Osteoblast (primary cell): ENCODE measurements at regions not wholly inside any gene's neighbourhood (a gene's known extent, or its start where the extent isn't known, plus 50 kb on each side); places are given as distances from the start of the nearest gene placed in this dataset.

ENCODE experiments used
- DNase-seq: peaks from one replicate; pipeline ENCODE4 v3.0.0; 2011; ENCODE audit warnings: low spot score, mixed read lengths; ENCODE audit not compliant: insufficient read length; ENCODE audit errors: missing footprints
- H2AFZ ChIP-seq: 2 replicates; pipeline ENCODE4 v1.6.0; 2011; ENCODE audit warnings: mild to moderate bottlenecking, low read length
- H3K27ac ChIP-seq: 2 replicates; pipeline ENCODE4 v1.5.1; 2011; ENCODE audit warnings: mild to moderate bottlenecking, low read depth, low read length, moderate library complexity
- H3K27me3 ChIP-seq: 2 replicates; pipeline ENCODE4 v1.6.0; 2012; ENCODE audit warnings: mild to moderate bottlenecking, control low read depth, inconsistent platforms, low read length, moderate library complexity; ENCODE audit not compliant: insufficient read depth
- H3K36me3 ChIP-seq: 2 replicates; pipeline ENCODE4 v1.5.1; 2011; ENCODE audit warnings: mild to moderate bottlenecking, low read length, control low read depth, moderate library complexity; ENCODE audit not compliant: insufficient read depth
- H3K4me1 ChIP-seq: 2 replicates; pipeline ENCODE4 v1.5.1; 2011; ENCODE audit warnings: mild to moderate bottlenecking, low read length, control low read depth, moderate library complexity; ENCODE audit not compliant: insufficient read depth
- H3K4me2 ChIP-seq: 2 replicates; pipeline ENCODE4 v1.6.0; 2011; ENCODE audit warnings: mild to moderate bottlenecking, low read length; ENCODE audit not compliant: insufficient read depth
- H3K4me3 ChIP-seq: fragments of 200-600 bp; sonication (generic); 3 replicates; pipeline ENCODE4 v1.5.1; 2012; ENCODE audit warnings: mild to moderate bottlenecking, low read length, inconsistent platforms; ENCODE audit not compliant: insufficient read depth
- H3K79me2 ChIP-seq: 2 replicates; pipeline ENCODE4 v1.6.0; 2012; ENCODE audit warnings: mild to moderate bottlenecking, low read length, control low read depth, inconsistent platforms; ENCODE audit not compliant: insufficient read depth
- H3K9me3 ChIP-seq: 2 replicates; pipeline ENCODE4 v1.5.1; 2011; ENCODE audit warnings: low read depth, low read length, control low read depth
- H4K20me1 ChIP-seq: 2 replicates; pipeline ENCODE4 v1.6.0; 2012; ENCODE audit warnings: mild to moderate bottlenecking, low read length, control low read depth; ENCODE audit not compliant: insufficient read depth
- TF ChIP-seq, protein P1 (sequence below): IDR thresholded peaks from 2 replicates; pipeline ENCODE4 v1.5.1; 2011; ENCODE audit warnings: mild to moderate bottlenecking, low read depth, low read length, moderate library complexity; ENCODE audit errors: extremely low read depth

- DNase-seq = no peak
- TF ChIP-seq, protein P1, sequence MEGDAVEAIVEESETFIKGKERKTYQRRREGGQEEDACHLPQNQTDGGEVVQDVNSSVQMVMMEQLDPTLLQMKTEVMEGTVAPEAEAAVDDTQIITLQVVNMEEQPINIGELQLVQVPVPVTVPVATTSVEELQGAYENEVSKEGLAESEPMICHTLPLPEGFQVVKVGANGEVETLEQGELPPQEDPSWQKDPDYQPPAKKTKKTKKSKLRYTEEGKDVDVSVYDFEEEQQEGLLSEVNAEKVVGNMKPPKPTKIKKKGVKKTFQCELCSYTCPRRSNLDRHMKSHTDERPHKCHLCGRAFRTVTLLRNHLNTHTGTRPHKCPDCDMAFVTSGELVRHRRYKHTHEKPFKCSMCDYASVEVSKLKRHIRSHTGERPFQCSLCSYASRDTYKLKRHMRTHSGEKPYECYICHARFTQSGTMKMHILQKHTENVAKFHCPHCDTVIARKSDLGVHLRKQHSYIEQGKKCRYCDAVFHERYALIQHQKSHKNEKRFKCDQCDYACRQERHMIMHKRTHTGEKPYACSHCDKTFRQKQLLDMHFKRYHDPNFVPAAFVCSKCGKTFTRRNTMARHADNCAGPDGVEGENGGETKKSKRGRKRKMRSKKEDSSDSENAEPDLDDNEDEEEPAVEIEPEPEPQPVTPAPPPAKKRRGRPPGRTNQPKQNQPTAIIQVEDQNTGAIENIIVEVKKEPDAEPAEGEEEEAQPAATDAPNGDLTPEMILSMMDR = no peak
Observed at GRCh38 chr12:15038137-15038536, 65.3 kb downstream of the PDE6H start.

GRCh38 chr12:15044471-15044870, 71.6 kb downstream of the PDE6H start:
- H2AFZ ChIP-seq = no peak overlapping the region
- no peaks in the 10 kb centered on the region for H3K4me1 ChIP-seq
- H3K9me3 ChIP-seq = no peaks in the 10 kb centered on the region
- TF ChIP-seq, protein P1 = no peak
- no peaks in the 10 kb centered on the region for H4K20me1 ChIP-seq
- no peaks in the 10 kb centered on the region for H3K27me3 ChIP-seq
- no peak overlapping the region for H3K4me3 ChIP-seq
- H3K79me2 ChIP-seq = no peaks in the 10 kb centered on the region
- H3K4me2 ChIP-seq = no peak overlapping the region
- H3K36me3 ChIP-seq = no peaks in the 10 kb centered on the region
- H3K27ac ChIP-seq = no peak overlapping the region
- peak; percentile 6 for DNase-seq

More at GRCh38 chr12:15038137-15038536, 65.3 kb downstream of the PDE6H start:
- Histone ChIP-seq H3K4me1 (no peaks in the 10 kb centered on the region), H3K4me3 (no peak overlapping the region), H3K27me3 (no peaks in the 10 kb centered on the region), H3K79me2 (no peaks in the 10 kb centered on the region), H3K27ac (no peak overlapping the region), H3K9me3 (no peaks in the 10 kb centered on the region), H2AFZ (no peak overlapping the region), H4K20me1 (no peaks in the 10 kb centered on the region), H3K4me2 (no peak overlapping the region), H3K36me3 (no peaks in the 10 kb centered on the region)

DNA sequence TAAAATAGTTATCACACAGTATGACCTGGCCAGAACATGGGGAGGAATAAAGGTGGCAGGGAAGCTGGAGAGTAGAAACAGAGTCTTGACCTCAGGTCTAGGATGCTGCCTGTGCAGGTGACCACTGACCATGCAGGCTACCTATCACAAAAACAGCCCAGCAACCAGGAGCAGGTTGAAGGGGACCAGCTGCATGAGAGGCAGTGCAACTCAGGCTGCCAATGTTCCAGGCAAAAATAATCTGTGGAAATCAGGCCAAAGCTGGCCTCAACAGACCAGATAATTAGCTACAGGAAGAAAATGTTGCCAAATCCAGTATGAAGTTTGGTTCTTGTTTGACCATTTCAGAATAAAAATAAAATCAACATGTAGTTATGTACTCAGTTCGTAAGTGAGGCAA, 72.6 kb downstream of the PDE6H start:
- Histone ChIP-seq H3K36me3 (no peaks in the 10 kb centered on the region), H3K9me3 (no peaks in the 10 kb centered on the region), H4K20me1 (no peaks in the 10 kb centered on the region), H3K27ac (no peak overlapping the region), H3K79me2 (no peaks in the 10 kb centered on the region), H3K4me2 (no peak overlapping the region), H2AFZ (no peak overlapping the region), H3K4me3 (no peak overlapping the region), H3K4me1 (no peaks in the 10 kb centered on the region), H3K27me3 (no peaks in the 10 kb centered on the region)
- no peak for DNase-seq
- TF ChIP-seq, protein P1 = no peak

- DNase-seq = no peak
- Histone ChIP-seq H3K4me2 (no peak overlapping the region), H3K4me1 (no peaks in the 10 kb centered on the region), H4K20me1 (no peaks in the 10 kb centered on the region), H2AFZ (no peak overlapping the region), H3K9me3 (no peaks in the 10 kb centered on the region), H3K27me3 (no peaks in the 10 kb centered on the region), H3K79me2 (no peaks in the 10 kb centered on the region), H3K36me3 (no peaks in the 10 kb centered on the region), H3K4me3 (no peak overlapping the region), H3K27ac (no peak overlapping the region)
- TF ChIP-seq, protein P1 = no peak
Observed at GRCh38 chr12:15047611-15048010, 74.8 kb downstream of the PDE6H start.
